GM23338 (cell line): ENCODE measurements at regions not wholly inside any gene's neighbourhood (a gene's known extent, or its start where the extent isn't known, plus 50 kb on each side); places are given as distances from the start of the nearest gene placed in this dataset.
"Not testable (repeated sequence)": the region's sequence is repeated elsewhere in the genome, so short reads cannot be mapped to it uniquely, and the experiment has no call there.

Experiments used
- ATAC-seq: fragments of 200-7000 bp; cut with Tn5 transposase; 3 replicates; pipeline ENCODE4 v1.9.1; 2020
- DNase-seq: peaks from one replicate; pipeline ENCODE4 v3.0.0-alpha.2; 2015; ENCODE audit warnings: low spot score
- H2AFZ ChIP-seq: fragments of 200-600 bp; sonication (generic); 2 replicates; pipeline ENCODE4 v1.8.0; 2016; ENCODE audit warnings: antibody characterized with exemption, mild to moderate bottlenecking, moderate library complexity
- H3F3A ChIP-seq: fragments of 200-600 bp; sonication (generic); replicated peaks from 2 replicates; pipeline ENCODE4 v1.8.0; 2017; ENCODE audit warnings: antibody characterized with exemption, mixed run types, low read depth
- H3K27ac ChIP-seq: fragments of 200-600 bp; sonication (generic); 2 replicates; pipeline ENCODE4 v1.6.1; 2016; ENCODE audit warnings: low read depth
- H3K27me3 ChIP-seq: fragments of 200-600 bp; sonication (generic); 2 replicates; pipeline ENCODE4 v1.8.0; 2016; ENCODE audit warnings: mild to moderate bottlenecking, mixed run types, moderate library complexity; ENCODE audit not compliant: insufficient read depth
- H3K36me3 ChIP-seq: fragments of 200-600 bp; sonication (generic); 2 replicates; pipeline ENCODE4 v1.8.0; 2016; ENCODE audit warnings: mild to moderate bottlenecking; ENCODE audit not compliant: insufficient read depth
- H3K4me1 ChIP-seq: fragments of 200-600 bp; sonication (generic); 2 replicates; pipeline ENCODE4 v1.8.0; 2016; ENCODE audit warnings: mild to moderate bottlenecking, moderate library complexity; ENCODE audit not compliant: insufficient read depth
- H3K4me2 ChIP-seq: fragments of 200-600 bp; sonication (generic); 2 replicates; pipeline ENCODE4 v1.7.1; 2017; ENCODE audit warnings: mixed run types
- H3K4me3 ChIP-seq: fragments of 200-600 bp; sonication (generic); 2 replicates; pipeline ENCODE4 v1.6.1; 2016; ENCODE audit warnings: mixed run types
- H3K79me2 ChIP-seq: fragments of 200-600 bp; sonication (generic); replicated peaks from 2 replicates; pipeline ENCODE4 v1.8.0; 2017; ENCODE audit warnings: mild to moderate bottlenecking; ENCODE audit not compliant: insufficient read depth
- H3K9me2 ChIP-seq: fragments of 200-600 bp; sonication (generic); 2 replicates; pipeline ENCODE4 v1.8.0; 2017; ENCODE audit not compliant: insufficient read depth
- H4K20me1 ChIP-seq: fragments of 200-600 bp; sonication (generic); replicated peaks from 2 replicates; pipeline ENCODE4 v1.8.0; 2017; ENCODE audit warnings: mild to moderate bottlenecking; ENCODE audit not compliant: insufficient read depth
- H3K27ac Mint-ChIP-seq: 2 replicates; pipeline ENCODE4 v1.8.0; 2020; ENCODE audit warnings: inconsistent platforms, mild to moderate bottlenecking, moderate library complexity, mixed read lengths
- H3K27me3 Mint-ChIP-seq: 3 replicates; pipeline ENCODE4 v1.8.0; 2022; ENCODE audit warnings: low read depth, mild to moderate bottlenecking, moderate library complexity, mixed read lengths, inconsistent platforms; ENCODE audit not compliant: insufficient read depth, poor library complexity
- H3K36me3 Mint-ChIP-seq: 3 replicates; pipeline ENCODE4 v1.8.0; 2021; ENCODE audit warnings: low read depth, mild to moderate bottlenecking, inconsistent platforms, moderate library complexity, mixed read lengths
- H3K4me1 Mint-ChIP-seq: 3 replicates; pipeline ENCODE4 v1.8.0; 2020; ENCODE audit warnings: mild to moderate bottlenecking, inconsistent platforms, mixed read lengths
- H3K4me3 Mint-ChIP-seq: 3 replicates; pipeline ENCODE4 v1.8.0; 2021; ENCODE audit warnings: moderate library complexity, mild to moderate bottlenecking, inconsistent platforms, mixed read lengths
- H3K9me3 Mint-ChIP-seq: 3 replicates; pipeline ENCODE4 v1.8.0; 2020; ENCODE audit warnings: moderate library complexity, mild to moderate bottlenecking, inconsistent platforms, mixed read lengths
- CREB1 ChIP-seq: fragments of 250-450 bp; sonication (Bioruptor Pico); IDR thresholded peaks from 2 replicates; pipeline ENCODE4 v1.5.0; 2020; ENCODE audit warnings: low read depth, mild to moderate bottlenecking, moderate library complexity
- JUNB ChIP-seq: IDR thresholded peaks from one replicate; pipeline ENCODE4 v1.6.1; 2016; ENCODE audit warnings: antibody characterized with exemption; ENCODE audit not compliant: unreplicated experiment
- NANOG ChIP-seq: IDR thresholded peaks from 2 replicates; pipeline ENCODE4 v1.6.1; 2016; ENCODE audit warnings: antibody characterized with exemption, borderline replicate concordance
- STAT1 ChIP-seq: IDR thresholded peaks from one replicate; pipeline ENCODE4 v1.6.1; 2016; ENCODE audit warnings: antibody characterized with exemption; ENCODE audit not compliant: unreplicated experiment
- ZNF114 ChIP-seq: fragments of 250-450 bp; sonication (Bioruptor Pico); IDR thresholded peaks from 2 replicates; pipeline ENCODE4 v1.5.0; 2020; ENCODE audit warnings: mild to moderate bottlenecking, moderate library complexity
- ZNF331 ChIP-seq: fragments of 250-450 bp; sonication (Bioruptor Pico); IDR thresholded peaks from 2 replicates; pipeline ENCODE4 v1.5.0; 2020; ENCODE audit warnings: low read depth, mild to moderate bottlenecking, moderate library complexity
- ZNF462 ChIP-seq: fragments of 250-450 bp; sonication (Bioruptor Pico); IDR thresholded peaks from 2 replicates; pipeline ENCODE4 v1.5.0; 2020; ENCODE audit warnings: mild to moderate bottlenecking, moderate library complexity

- no peak for TF ChIP-seq ZNF462 (CRISPR knock-in tag)
- no peak for TF ChIP-seq NANOG
- no peak for TF ChIP-seq CREB1 (CRISPR knock-in tag)
- no peak for TF ChIP-seq ZNF331 (CRISPR knock-in tag)
- TF ChIP-seq ZNF114, result no peak
- no peak for TF ChIP-seq STAT1
- no peak for TF ChIP-seq JUNB
Measured at GRCh38 chr1:68777851-68778250, 281.0 kb upstream of the DEPDC1 start (continued).

DNA sequence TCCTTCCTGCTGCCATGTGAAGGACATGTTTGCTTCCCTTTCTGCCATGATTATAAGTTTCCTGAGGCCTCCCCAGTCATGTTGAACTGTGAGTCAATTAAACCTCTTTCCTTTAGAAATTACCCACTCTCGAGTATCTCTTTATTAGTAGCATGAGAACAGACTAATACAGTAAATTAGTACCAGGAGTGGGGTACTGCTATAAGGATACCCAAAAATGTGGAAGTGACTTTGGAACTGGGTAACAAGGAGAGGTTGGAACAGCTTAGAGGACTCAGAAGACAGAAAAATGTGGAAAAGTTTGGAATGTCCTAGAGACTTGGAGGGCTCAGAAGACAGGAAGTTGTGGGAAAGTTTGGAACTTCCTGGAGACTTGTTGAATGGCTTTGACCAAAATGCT, 283.0 kb upstream of the DEPDC1 start:
- H3K4me2 ChIP-seq, H3K4me1 ChIP-seq, H3K4me3 ChIP-seq, H3K4me3 Mint-ChIP-seq, H3K79me2 ChIP-seq, H2AFZ ChIP-seq, H3K27ac Mint-ChIP-seq, H3K27me3 Mint-ChIP-seq, H3K9me2 ChIP-seq, H3K4me1 Mint-ChIP-seq, ATAC-seq, DNase-seq, H3K36me3 ChIP-seq, H4K20me1 ChIP-seq, H3K27ac ChIP-seq, H3K27me3 ChIP-seq, H3F3A ChIP-seq: not testable (repeated sequence)
- Mint-ChIP-seq H3K9me3 (peaks cover 15% of the 10 kb centered on the region), H3K36me3 (peaks cover 12% of the 10 kb centered on the region)
